HG03439 (cell line): ENCODE measurements at regions not wholly inside any gene's neighbourhood (a gene's known extent, or its start where the extent isn't known, plus 50 kb on each side); places are given as distances from the start of the nearest gene placed in this dataset.
"Not testable (repeated sequence)": the region's sequence is repeated elsewhere in the genome, so short reads cannot be mapped to it uniquely, and the experiment has no call there.

ENCODE experiments used
- ATAC-seq: cut with Tn5 transposase; IDR thresholded peaks from one replicate; pipeline ENCODE4 v1.9.1; 2021; ENCODE audit warnings: mild to moderate bottlenecking, moderate library complexity; ENCODE audit not compliant: unreplicated experiment

- no peak for ATAC-seq
Observed at GRCh38 chr14:89699071-89699470, 255.5 kb downstream of the EFCAB11 start.

- no peak for ATAC-seq
Observed at GRCh38 chr14:89697281-89698060, 257.1 kb downstream of the EFCAB11 start.

GRCh38 chr14:89695846-89696245 lies 258.7 kb downstream of the EFCAB11 start:
- no peak for ATAC-seq

- no peak for ATAC-seq
Observed at GRCh38 chr14:89690139-89690538, 264.4 kb downstream of the EFCAB11 start.

- ATAC-seq: not testable (repeated sequence)
Observed at GRCh38 chr14:89689711-89690110, 264.8 kb downstream of the EFCAB11 start.

- ATAC-seq: no peak
Observed at GRCh38 chr14:89688507-89689211, 265.9 kb downstream of the EFCAB11 start.

GRCh38 chr14:89687129-89687528 lies 267.4 kb downstream of the EFCAB11 start:
- ATAC-seq: not testable (repeated sequence)

- ATAC-seq: no peak
Observed at GRCh38 chr14:89684139-89684538, 267.1 kb upstream of the FOXN3 start.

- ATAC-seq: peak; percentile 76
Observed at GRCh38 chr14:89681086-89682018, 264.3 kb upstream of the FOXN3 start.

- ATAC-seq: no peak
Observed at GRCh38 chr14:89680156-89680555, 263.1 kb upstream of the FOXN3 start.

GRCh38 chr14:89678768-89679167 lies 261.7 kb upstream of the FOXN3 start:
- no peak for ATAC-seq

GRCh38 chr14:89675590-89675989 lies 258.6 kb upstream of the FOXN3 start:
- ATAC-seq: no peak

- ATAC-seq: no peak
Observed at GRCh38 chr14:89674936-89675335, 257.9 kb upstream of the FOXN3 start.

- ATAC-seq: no peak
Observed at GRCh38 chr14:89674240-89674639, 257.2 kb upstream of the FOXN3 start.

- ATAC-seq: no peak
Observed at GRCh38 chr14:89673512-89674225, 256.6 kb upstream of the FOXN3 start.

GRCh38 chr14:89672636-89673511 lies 255.8 kb upstream of the FOXN3 start:
- no peak for ATAC-seq

GRCh38 chr14:89669193-89669592 lies 252.2 kb upstream of the FOXN3 start:
- ATAC-seq: no peak

GRCh38 chr14:89667983-89668382 lies 250.9 kb upstream of the FOXN3 start:
- no peak for ATAC-seq

GRCh38 chr14:89665300-89666081 lies 248.5 kb upstream of the FOXN3 start:
- not testable (repeated sequence) for ATAC-seq
